ENCODE measurements at regions not wholly inside any gene's neighbourhood (a gene's known extent, or its start where the extent isn't known, plus 50 kb on each side); places are given as distances from the start of the nearest gene placed in this dataset.

DNA sequence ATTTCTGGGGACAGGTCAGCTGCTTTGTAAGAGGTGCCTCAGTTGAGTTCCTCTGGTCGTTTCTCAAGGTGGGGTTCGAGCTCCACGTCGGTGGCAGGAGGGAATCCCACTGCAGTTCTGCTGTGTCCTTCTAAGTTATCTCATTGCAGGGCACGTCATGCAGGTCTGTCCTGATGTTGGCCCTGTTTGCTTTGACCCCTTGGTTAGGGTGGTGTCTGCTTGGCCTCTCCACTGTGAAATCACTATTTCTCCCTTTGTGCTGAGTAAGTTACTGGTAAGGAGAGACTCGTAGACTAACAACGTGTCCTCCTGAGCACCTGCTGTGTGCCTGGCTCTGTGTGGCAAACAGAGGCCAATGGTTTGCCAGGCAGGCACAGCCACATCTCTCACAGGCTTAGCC, 372.9 kb upstream of the ZMIZ1 start:
- intact Hi-C loops (cut with micrococcal nuclease), result no loop called here
- Histone ChIP-seq H3K36me3 (ENCODE audit: control insufficient read depth in 1 of 2, insufficient read depth in 2 of 2, low read length in 2 of 2) (no peaks in the 10 kb centered on the region), H3K9ac (ENCODE audit: low read length) (no peak overlapping the region), H3K9me3 (ENCODE audit: control insufficient read depth in 1 of 2, insufficient read depth in 1 of 2, low read depth in 1 of 2, low read length in 2 of 2) (no peaks in the 10 kb centered on the region), H3K4me3 (replicated peaks in 1 of 2; ENCODE audit: low read depth in 1 of 2, low read length in 2 of 2) (no peak overlapping the region), H3K27ac (ENCODE audit: low read depth, low read length) (no peak overlapping the region), H3K79me2 (ENCODE audit: insufficient read depth, low read length) (no peaks in the 10 kb centered on the region), H3K4me1 (ENCODE audit: control insufficient read depth in 1 of 2, insufficient read depth in 2 of 2, low read length in 2 of 2) (peaks cover 3 to 4% of the 10 kb centered on the region in 2 experiments; a peak in 1 of 4 replicates), H3K9me2 (ENCODE audit: insufficient read depth) (no peaks in the 10 kb centered on the region), H4K20me1 (ENCODE audit: insufficient read depth) (no peaks in the 10 kb centered on the region), H3K27me3 (ENCODE audit: insufficient read depth, low read length) (no peaks in the 10 kb centered on the region), H2AFZ (ENCODE audit: low read depth, low read length, poor library complexity, severe bottlenecking) (no peak overlapping the region), H3K4me2 (ENCODE audit: low read length) (no peak overlapping the region)
- ChIA-PET POLR2A (no interaction called here), CTCF (no interaction called here), RAD21 (ENCODE audit: low non-redundant PET in 1 of 2, low total read pairs in 2 of 2, uncharacterized antibody in 2 of 2, unreplicated experiment in 2 of 2) (no interaction called here)
- ATAC-seq, result no peak
- no peak for TF ChIP-seq CBX3 (IDR thresholded peaks at IDR 0.05; ENCODE audit: low read depth)
- TF ChIP-seq SP1 (IDR thresholded peaks at IDR 0.05; ENCODE audit: low read depth), result no peak
- TF ChIP-seq, protein P1, sequence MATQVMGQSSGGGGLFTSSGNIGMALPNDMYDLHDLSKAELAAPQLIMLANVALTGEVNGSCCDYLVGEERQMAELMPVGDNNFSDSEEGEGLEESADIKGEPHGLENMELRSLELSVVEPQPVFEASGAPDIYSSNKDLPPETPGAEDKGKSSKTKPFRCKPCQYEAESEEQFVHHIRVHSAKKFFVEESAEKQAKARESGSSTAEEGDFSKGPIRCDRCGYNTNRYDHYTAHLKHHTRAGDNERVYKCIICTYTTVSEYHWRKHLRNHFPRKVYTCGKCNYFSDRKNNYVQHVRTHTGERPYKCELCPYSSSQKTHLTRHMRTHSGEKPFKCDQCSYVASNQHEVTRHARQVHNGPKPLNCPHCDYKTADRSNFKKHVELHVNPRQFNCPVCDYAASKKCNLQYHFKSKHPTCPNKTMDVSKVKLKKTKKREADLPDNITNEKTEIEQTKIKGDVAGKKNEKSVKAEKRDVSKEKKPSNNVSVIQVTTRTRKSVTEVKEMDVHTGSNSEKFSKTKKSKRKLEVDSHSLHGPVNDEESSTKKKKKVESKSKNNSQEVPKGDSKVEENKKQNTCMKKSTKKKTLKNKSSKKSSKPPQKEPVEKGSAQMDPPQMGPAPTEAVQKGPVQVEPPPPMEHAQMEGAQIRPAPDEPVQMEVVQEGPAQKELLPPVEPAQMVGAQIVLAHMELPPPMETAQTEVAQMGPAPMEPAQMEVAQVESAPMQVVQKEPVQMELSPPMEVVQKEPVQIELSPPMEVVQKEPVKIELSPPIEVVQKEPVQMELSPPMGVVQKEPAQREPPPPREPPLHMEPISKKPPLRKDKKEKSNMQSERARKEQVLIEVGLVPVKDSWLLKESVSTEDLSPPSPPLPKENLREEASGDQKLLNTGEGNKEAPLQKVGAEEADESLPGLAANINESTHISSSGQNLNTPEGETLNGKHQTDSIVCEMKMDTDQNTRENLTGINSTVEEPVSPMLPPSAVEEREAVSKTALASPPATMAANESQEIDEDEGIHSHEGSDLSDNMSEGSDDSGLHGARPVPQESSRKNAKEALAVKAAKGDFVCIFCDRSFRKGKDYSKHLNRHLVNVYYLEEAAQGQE (IDR thresholded peaks at IDR 0.05; ENCODE audit: low read depth), result no peak
- TF ChIP-seq, protein P2, sequence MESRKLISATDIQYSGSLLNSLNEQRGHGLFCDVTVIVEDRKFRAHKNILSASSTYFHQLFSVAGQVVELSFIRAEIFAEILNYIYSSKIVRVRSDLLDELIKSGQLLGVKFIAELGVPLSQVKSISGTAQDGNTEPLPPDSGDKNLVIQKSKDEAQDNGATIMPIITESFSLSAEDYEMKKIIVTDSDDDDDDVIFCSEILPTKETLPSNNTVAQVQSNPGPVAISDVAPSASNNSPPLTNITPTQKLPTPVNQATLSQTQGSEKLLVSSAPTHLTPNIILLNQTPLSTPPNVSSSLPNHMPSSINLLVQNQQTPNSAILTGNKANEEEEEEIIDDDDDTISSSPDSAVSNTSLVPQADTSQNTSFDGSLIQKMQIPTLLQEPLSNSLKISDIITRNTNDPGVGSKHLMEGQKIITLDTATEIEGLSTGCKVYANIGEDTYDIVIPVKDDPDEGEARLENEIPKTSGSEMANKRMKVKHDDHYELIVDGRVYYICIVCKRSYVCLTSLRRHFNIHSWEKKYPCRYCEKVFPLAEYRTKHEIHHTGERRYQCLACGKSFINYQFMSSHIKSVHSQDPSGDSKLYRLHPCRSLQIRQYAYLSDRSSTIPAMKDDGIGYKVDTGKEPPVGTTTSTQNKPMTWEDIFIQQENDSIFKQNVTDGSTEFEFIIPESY (IDR thresholded peaks at IDR 0.05; ENCODE audit: extremely low read depth, insufficient replicate concordance, low read length), result no peak
- TF ChIP-seq RAD21 (IDR thresholded peaks at IDR 0.05; ENCODE audit: low read depth), result no peak
- no peak for TF ChIP-seq ZFX (IDR thresholded peaks at IDR 0.05)
- TF ChIP-seq, protein P3, sequence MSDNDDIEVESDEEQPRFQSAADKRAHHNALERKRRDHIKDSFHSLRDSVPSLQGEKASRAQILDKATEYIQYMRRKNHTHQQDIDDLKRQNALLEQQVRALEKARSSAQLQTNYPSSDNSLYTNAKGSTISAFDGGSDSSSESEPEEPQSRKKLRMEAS (IDR thresholded peaks at IDR 0.05), result no peak
- no peak for TF ChIP-seq FOSL1 (IDR thresholded peaks at IDR 0.05; ENCODE audit: low read depth)
- TF ChIP-seq SIN3A (IDR thresholded peaks at IDR 0.05; ENCODE audit: low read depth), result no peak
- TF ChIP-seq JUND (IDR thresholded peaks at IDR 0.05), result no peak
- TF ChIP-seq YY1 (IDR thresholded peaks at IDR 0.05; ENCODE audit: extremely low read depth, insufficient replicate concordance, low read depth, low read length), result no peak
- TF ChIP-seq EZH2phosphoT487 (IDR thresholded peaks at IDR 0.05; ENCODE audit: borderline replicate concordance), result no peak
- no TSS peak for BruUV-seq (replicated peaks)
- DNase-seq (ENCODE audit: low read depth, low spot score), result no peak

Data from HCT116 (cell line).